HL-60 (cell line): ENCODE measurements at regions not wholly inside any gene's neighbourhood (a gene's known extent, or its start where the extent isn't known, plus 50 kb on each side); places are given as distances from the start of the nearest gene placed in this dataset.

ENCODE experiments used
- DNase-seq, 2 experiments: peaks; one replicate each; pipeline ENCODE4 v3.0.0-alpha.2; 2010 to 2020; ENCODE audit warnings: low read depth in 1 of 2, low spot score in 1 of 2
- H3K27ac ChIP-seq: fragments of 250-450 bp; sonication (Bioruptor Pico); replicated peaks from 2 replicates; pipeline ENCODE4 v1.5.1; 2020; ENCODE audit warnings: mild to moderate bottlenecking, moderate library complexity
- H3K27me3 ChIP-seq: fragments of 250-450 bp; sonication (Bioruptor Pico); 2 replicates; pipeline ENCODE4 v1.5.1; 2021; ENCODE audit warnings: mild to moderate bottlenecking, moderate library complexity; ENCODE audit not compliant: insufficient read depth, poor library complexity, severe bottlenecking
- H3K4me3 ChIP-seq: replicated peaks from 2 replicates; pipeline ENCODE4 v1.5.1; 2011; ENCODE audit warnings: mild to moderate bottlenecking, control low read depth, low read length; ENCODE audit not compliant: insufficient read depth
- CTCF ChIP-seq: IDR thresholded peaks from one replicate; pipeline ENCODE4 v1.5.1; 2011; ENCODE audit warnings: low read length, control low read depth, inconsistent platforms; ENCODE audit not compliant: insufficient read depth
- GABPA ChIP-seq: IDR thresholded peaks from 2 replicates; pipeline ENCODE4 v1.6.1; 2012; ENCODE audit warnings: low read depth
- POLR2AphosphoS5 ChIP-seq: IDR thresholded peaks from 2 replicates; pipeline ENCODE4 v1.6.1; 2012; ENCODE audit warnings: low read depth
- REST ChIP-seq: IDR thresholded peaks from 2 replicates; pipeline ENCODE4 v1.6.1; 2012; ENCODE audit warnings: low read depth; ENCODE audit not compliant: insufficient replicate concordance
- SPI1 ChIP-seq: IDR thresholded peaks from 2 replicates; pipeline ENCODE4 v1.6.1; 2012; ENCODE audit warnings: low read depth, mild to moderate bottlenecking, borderline replicate concordance

GRCh38 chr11:123373754-123374621, 56.1 kb upstream of the GRAMD1B start:
- DNase-seq: no peak
- Histone ChIP-seq H3K27me3 (peaks cover 5% of the 10 kb centered on the region), H3K4me3 (no peak overlapping the region), H3K27ac (no peak overlapping the region)
- TF ChIP-seq SPI1: no peak
- no peak for TF ChIP-seq GABPA
- no peak for TF ChIP-seq REST
- no peak for TF ChIP-seq CTCF
- no peak for TF ChIP-seq POLR2AphosphoS5

GRCh38 chr11:123371506-123372297, 58.4 kb upstream of the GRAMD1B start:
- no peak overlapping the region for H3K4me3 ChIP-seq
- TF ChIP-seq SPI1 (no peak), REST (no peak), GABPA (no peak), CTCF (no peak), POLR2AphosphoS5 (no peak)
- H3K27ac ChIP-seq: no peak overlapping the region
- no peak for DNase-seq
- no peaks in the 10 kb centered on the region for H3K27me3 ChIP-seq

GRCh38 chr11:123366924-123367323, 63.1 kb upstream of the GRAMD1B start:
- DNase-seq: no peak
- no peak for TF ChIP-seq POLR2AphosphoS5
- no peak for TF ChIP-seq GABPA
- no peak for TF ChIP-seq REST
- TF ChIP-seq SPI1: no peak
- no peak for TF ChIP-seq CTCF
- H3K27ac ChIP-seq: no peak overlapping the region
- H3K27me3 ChIP-seq: peaks cover 8% of the 10 kb centered on the region
- no peak overlapping the region for H3K4me3 ChIP-seq
